ENCODE measurements at regions not wholly inside any gene's neighbourhood (a gene's known extent, or its start where the extent isn't known, plus 50 kb on each side); places are given as distances from the start of the nearest gene placed in this dataset.

DNA sequence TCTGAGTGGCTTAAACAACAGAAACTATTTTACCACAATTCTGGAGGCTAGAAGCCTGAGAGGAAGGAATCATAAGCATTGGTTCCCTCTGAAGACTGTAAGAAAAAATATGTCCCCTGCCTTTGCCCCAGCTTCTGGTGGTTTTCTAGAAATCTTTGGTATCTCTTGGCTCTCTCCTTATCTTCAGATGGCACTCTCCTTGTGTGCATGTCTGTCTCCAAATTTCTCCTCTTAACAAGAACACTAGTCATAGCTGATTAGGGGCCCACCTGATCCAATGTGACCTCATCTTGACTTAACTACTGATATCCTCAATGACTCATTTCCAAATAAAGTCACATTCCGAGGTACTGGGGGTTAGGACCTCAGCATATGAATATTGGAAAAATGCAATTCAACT is 635.0 kb upstream of the NR3C2 start:
- DNase-seq, result no peak
- H3K36me3 Mint-ChIP-seq (ENCODE audit: insufficient read depth, unreplicated experiment), result no peaks in the 10 kb centered on the region
- Histone ChIP-seq H3K4me1 (no peaks in the 10 kb centered on the region), H3K4me3 (ENCODE audit: low read depth, low read length) (no peak overlapping the region), H3K9me3 (no peaks in the 10 kb centered on the region), H3K27me3 (replicated peaks; ENCODE audit: control insufficient read depth, insufficient read depth, low read length) (no peaks in the 10 kb centered on the region), H3K36me3 (ENCODE audit: control insufficient read depth, insufficient read depth, low read length) (no peaks in the 10 kb centered on the region)
- H3K27ac Mint-ChIP-seq (ENCODE audit: unreplicated experiment), result no peak overlapping the region
- POLR2A ChIA-PET, result no interaction called here
- no peak overlapping the region for H3K4me3 Mint-ChIP-seq (ENCODE audit: unreplicated experiment)
- H3K9me3 Mint-ChIP-seq (ENCODE audit: unreplicated experiment), result no peaks in the 10 kb centered on the region
- intact Hi-C loops (cut with micrococcal nuclease; ENCODE audit: unreplicated experiment), result no loop called here
- CTCF ChIA-PET, result no interaction called here
- no TSS peak for BruUV-seq (replicated peaks)
- peaks cover 13% of the 10 kb centered on the region for H3K27me3 Mint-ChIP-seq (ENCODE audit: insufficient read depth, unreplicated experiment)
- TF ChIP-seq CTCF (IDR thresholded peaks at IDR 0.05; ENCODE audit: insufficient read depth in 1 of 2, low read depth in 1 of 2, low read length in 1 of 2, severe bottlenecking in 1 of 2, unreplicated experiment in 1 of 2), result no peak
- H3K4me1 Mint-ChIP-seq (ENCODE audit: low read depth, unreplicated experiment), result no peaks in the 10 kb centered on the region

DNA sequence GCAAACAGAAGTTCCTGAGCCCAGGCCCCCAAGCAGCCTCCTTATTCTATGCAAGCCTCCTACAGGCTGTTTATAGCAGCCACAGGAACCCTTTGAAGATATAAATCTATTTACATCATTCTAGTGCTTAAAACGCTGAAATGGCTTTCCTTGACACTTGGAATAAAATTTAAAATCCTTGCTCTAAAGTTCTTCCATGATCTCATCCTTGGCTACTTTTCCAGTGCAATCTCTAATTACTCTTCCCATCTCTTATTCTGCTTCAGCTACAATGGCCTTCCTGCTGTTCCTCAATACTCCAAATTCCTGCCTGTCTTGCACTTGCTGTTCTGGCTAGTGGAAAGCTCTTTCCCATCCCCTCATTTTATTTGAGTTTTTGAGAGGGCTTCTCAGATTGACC is 634.2 kb upstream of the NR3C2 start:
- H3K36me3 ChIP-seq (ENCODE audit: control insufficient read depth, insufficient read depth, low read length), result no peaks in the 10 kb centered on the region
- no peak for TF ChIP-seq CTCF (IDR thresholded peaks at IDR 0.05; ENCODE audit: insufficient read depth in 1 of 2, low read depth in 1 of 2, low read length in 1 of 2, severe bottlenecking in 1 of 2, unreplicated experiment in 1 of 2)
- peaks cover 13% of the 10 kb centered on the region for H3K27me3 Mint-ChIP-seq (ENCODE audit: insufficient read depth, unreplicated experiment)
- no peak overlapping the region for H3K4me3 Mint-ChIP-seq (ENCODE audit: unreplicated experiment)
- H3K4me1 Mint-ChIP-seq (ENCODE audit: low read depth, unreplicated experiment), result no peaks in the 10 kb centered on the region
- no TSS peak for BruUV-seq (replicated peaks)
- H3K4me1 ChIP-seq, result no peaks in the 10 kb centered on the region
- H3K4me3 ChIP-seq (ENCODE audit: low read depth, low read length), result no peak overlapping the region
- ChIA-PET POLR2A (no interaction called here), CTCF (no interaction called here)
- intact Hi-C loops (cut with micrococcal nuclease; ENCODE audit: unreplicated experiment), result no loop called here
- H3K36me3 Mint-ChIP-seq (ENCODE audit: insufficient read depth, unreplicated experiment), result no peaks in the 10 kb centered on the region
- no peaks in the 10 kb centered on the region for H3K9me3 ChIP-seq
- no peak for DNase-seq
- H3K27me3 ChIP-seq (replicated peaks; ENCODE audit: control insufficient read depth, insufficient read depth, low read length), result no peaks in the 10 kb centered on the region
- no peak overlapping the region for H3K27ac Mint-ChIP-seq (ENCODE audit: unreplicated experiment)
- H3K9me3 Mint-ChIP-seq (ENCODE audit: unreplicated experiment), result no peaks in the 10 kb centered on the region

GRCh38 chr4:149072384-149072783 is 630.2 kb upstream of the NR3C2 start:
- intact Hi-C loops (cut with micrococcal nuclease; ENCODE audit: unreplicated experiment), result no loop called here
- ChIA-PET CTCF (no interaction called here), POLR2A (no interaction called here)
- H3K4me1 Mint-ChIP-seq (ENCODE audit: low read depth, unreplicated experiment), result no peaks in the 10 kb centered on the region
- no peak for DNase-seq
- H3K9me3 ChIP-seq, result no peaks in the 10 kb centered on the region
- H3K27ac Mint-ChIP-seq (ENCODE audit: unreplicated experiment), result no peak overlapping the region
- no peak overlapping the region for H3K4me3 ChIP-seq (ENCODE audit: low read depth, low read length)
- no peak for TF ChIP-seq CTCF (IDR thresholded peaks at IDR 0.05; ENCODE audit: insufficient read depth in 1 of 2, low read depth in 1 of 2, low read length in 1 of 2, severe bottlenecking in 1 of 2, unreplicated experiment in 1 of 2)
- no peaks in the 10 kb centered on the region for H3K27me3 ChIP-seq (replicated peaks; ENCODE audit: control insufficient read depth, insufficient read depth, low read length)
- no peaks in the 10 kb centered on the region for H3K9me3 Mint-ChIP-seq (ENCODE audit: unreplicated experiment)
- H3K4me3 Mint-ChIP-seq (ENCODE audit: unreplicated experiment), result no peak overlapping the region
- no peaks in the 10 kb centered on the region for H3K36me3 ChIP-seq (ENCODE audit: control insufficient read depth, insufficient read depth, low read length)
- no peaks in the 10 kb centered on the region for H3K4me1 ChIP-seq
- peaks cover 13% of the 10 kb centered on the region for H3K27me3 Mint-ChIP-seq (ENCODE audit: insufficient read depth, unreplicated experiment)
- H3K36me3 Mint-ChIP-seq (ENCODE audit: insufficient read depth, unreplicated experiment), result no peaks in the 10 kb centered on the region
- no TSS peak for BruUV-seq (replicated peaks)
